GM12801 (cell line): ENCODE measurements at regions not wholly inside any gene's neighbourhood (a gene's known extent, or its start where the extent isn't known, plus 50 kb on each side); places are given as distances from the start of the nearest gene placed in this dataset.

Experiments
- CTCF ChIP-seq: IDR thresholded peaks from one replicate; pipeline ENCODE4 v1.5.1; 2011; ENCODE audit warnings: control low read depth; ENCODE audit not compliant: insufficient read length; ENCODE audit errors: extremely low read depth

- TF ChIP-seq CTCF: no peak
Observed at GRCh38 chr11:95392644-95393043, 161.6 kb upstream of the SESN3 start.

GRCh38 chr11:95389427-95389826 lies 158.4 kb upstream of the SESN3 start:
- TF ChIP-seq CTCF: no peak

- no peak for TF ChIP-seq CTCF
Observed at GRCh38 chr11:95388086-95388485, 157.1 kb upstream of the SESN3 start.

GRCh38 chr11:95387325-95387724 lies 156.3 kb upstream of the SESN3 start:
- no peak for TF ChIP-seq CTCF

- no peak for TF ChIP-seq CTCF
Observed at GRCh38 chr11:95385577-95385976, 154.6 kb upstream of the SESN3 start.

GRCh38 chr11:95379479-95379878 lies 148.5 kb upstream of the SESN3 start:
- TF ChIP-seq CTCF: no peak

GRCh38 chr11:95378789-95379188 lies 147.8 kb upstream of the SESN3 start:
- no peak for TF ChIP-seq CTCF

- no peak for TF ChIP-seq CTCF
Observed at GRCh38 chr11:95378111-95378510, 147.1 kb upstream of the SESN3 start.
